Urothelium cell line (cell line): ENCODE measurements at regions not wholly inside any gene's neighbourhood (a gene's known extent, or its start where the extent isn't known, plus 50 kb on each side); places are given as distances from the start of the nearest gene placed in this dataset.

Experiments used
- DNase-seq: peaks from one replicate; pipeline ENCODE4 v3.0.0; 2011; ENCODE audit warnings: low spot score, mixed read lengths
- FAIRE-seq: peaks from 2 replicates; lab custom pipeline; 2011; peaks lifted over from hg19 to GRCh38; lab: Jason Lieb, UNC

DNA sequence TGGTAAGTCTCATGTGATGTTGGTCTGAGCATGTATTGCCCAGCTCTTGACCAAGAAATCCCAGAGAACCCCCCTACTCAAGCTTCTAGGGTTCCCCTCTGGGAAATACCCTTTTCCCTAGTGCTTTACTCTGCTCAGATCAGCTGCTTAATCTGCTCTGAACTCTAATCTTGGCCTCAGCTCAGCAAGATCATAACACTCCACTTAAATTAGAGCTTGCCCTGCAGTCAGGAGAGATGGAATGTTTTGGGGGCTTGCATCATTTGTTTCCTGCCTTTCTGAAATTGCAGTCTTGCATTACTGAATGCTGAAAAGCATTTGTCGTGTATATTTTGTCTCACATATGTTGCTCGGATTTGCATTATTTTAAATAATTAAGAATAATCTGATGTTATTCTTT, 1153.6 kb downstream of the FSTL5 start:
- FAIRE-seq, result no peak
- DNase-seq, result no peak
